Gastrocnemius medialis (tissue), 4 donors: ENCODE measurements at regions not wholly inside any gene's neighbourhood (a gene's known extent, or its start where the extent isn't known, plus 50 kb on each side); places are given as distances from the start of the nearest gene placed in this dataset.

Experiments
- POLR2A ChIP-seq, 2 donors: fragments of 450-650 bp; IDR thresholded peaks; one replicate each; pipeline ENCODE4 v1.6.1; 2017; ENCODE audit warnings: antibody characterized with exemption in 2 of 2, mild to moderate bottlenecking in 2 of 2, moderate library complexity in 2 of 2
- TF ChIP-seq, protein P1 (sequence below), 5 experiments: fragments of 450-650 bp in 3 of 5; fragments of 200-600 bp in 2 of 5; sonication (generic) in 2 of 5; IDR thresholded peaks in 4 of 5; conservative IDR thresholded peaks in 1 of 5; 1 replicate in 4 of 5; 2 replicates in 1 of 5; pipeline ENCODE4 v1.5.1; 2016 to 2019; ENCODE audit warnings: antibody characterized with exemption in 5 of 5, mild to moderate bottlenecking in 3 of 5, moderate library complexity in 3 of 5

DNA sequence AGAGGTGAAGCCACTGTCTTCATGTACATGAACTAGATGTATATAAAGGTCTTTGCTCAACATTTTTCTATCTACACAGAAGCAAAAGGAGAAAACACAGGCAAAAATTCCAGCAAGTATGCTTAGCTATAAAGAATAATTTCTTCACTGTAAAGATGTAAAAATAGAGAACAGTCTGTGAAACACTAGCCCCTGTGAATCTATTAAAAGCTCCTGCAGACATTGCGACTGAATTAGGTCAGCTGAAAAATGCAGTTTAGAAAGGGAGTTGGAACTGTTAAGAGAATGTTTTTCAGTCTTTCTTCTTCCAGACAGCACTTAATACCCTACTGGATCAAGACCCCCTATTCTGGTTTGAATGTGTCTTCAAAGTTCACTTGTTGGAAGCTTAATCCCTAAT is 291.5 kb downstream of the KBTBD8 start:
- no peak for TF ChIP-seq POLR2A (IDR thresholded peaks at IDR 0.05)
- TF ChIP-seq, protein P1, sequence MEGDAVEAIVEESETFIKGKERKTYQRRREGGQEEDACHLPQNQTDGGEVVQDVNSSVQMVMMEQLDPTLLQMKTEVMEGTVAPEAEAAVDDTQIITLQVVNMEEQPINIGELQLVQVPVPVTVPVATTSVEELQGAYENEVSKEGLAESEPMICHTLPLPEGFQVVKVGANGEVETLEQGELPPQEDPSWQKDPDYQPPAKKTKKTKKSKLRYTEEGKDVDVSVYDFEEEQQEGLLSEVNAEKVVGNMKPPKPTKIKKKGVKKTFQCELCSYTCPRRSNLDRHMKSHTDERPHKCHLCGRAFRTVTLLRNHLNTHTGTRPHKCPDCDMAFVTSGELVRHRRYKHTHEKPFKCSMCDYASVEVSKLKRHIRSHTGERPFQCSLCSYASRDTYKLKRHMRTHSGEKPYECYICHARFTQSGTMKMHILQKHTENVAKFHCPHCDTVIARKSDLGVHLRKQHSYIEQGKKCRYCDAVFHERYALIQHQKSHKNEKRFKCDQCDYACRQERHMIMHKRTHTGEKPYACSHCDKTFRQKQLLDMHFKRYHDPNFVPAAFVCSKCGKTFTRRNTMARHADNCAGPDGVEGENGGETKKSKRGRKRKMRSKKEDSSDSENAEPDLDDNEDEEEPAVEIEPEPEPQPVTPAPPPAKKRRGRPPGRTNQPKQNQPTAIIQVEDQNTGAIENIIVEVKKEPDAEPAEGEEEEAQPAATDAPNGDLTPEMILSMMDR (IDR thresholded peaks at IDR 0.05 in 4 of 5, conservative IDR thresholded peaks at IDR 0.05 in 1 of 5), result no peak
